ENCODE measurements at regions not wholly inside any gene's neighbourhood (a gene's known extent, or its start where the extent isn't known, plus 50 kb on each side); places are given as distances from the start of the nearest gene placed in this dataset.
"Not testable (repeated sequence)": the region's sequence is repeated elsewhere in the genome, so short reads cannot be mapped to it uniquely, and the experiment has no call there.

GRCh38 chr3:186451371-186451770 is 89.3 kb upstream of the DGKG start:
- ATAC-seq (ENCODE audit: insufficient read depth, low FRiP score) (no peak), DNase-seq (no peak)
- Histone ChIP-seq H3K4me1 (ENCODE audit: control insufficient read depth in 5 of 5, insufficient read depth in 5 of 5, low read length in 5 of 5) (no peaks in the 10 kb centered on the region), H3K9ac (ENCODE audit: insufficient read depth in 1 of 2, low read length in 2 of 2) (no peak overlapping the region), H3K4me3 (no peak overlapping the region), H3K36me3 (ENCODE audit: control insufficient read depth in 4 of 4, insufficient read depth in 4 of 4, low read length in 4 of 4) (no peaks in the 10 kb centered on the region), H3K27ac (ENCODE audit: low read depth in 1 of 2, low read length in 1 of 2) (no peak overlapping the region), H3K27me3 (ENCODE audit: control insufficient read depth in 3 of 3, insufficient read depth in 3 of 3, low read length in 2 of 3) (no peaks in the 10 kb centered on the region), H3K9me3 (ENCODE audit: control insufficient read depth in 4 of 4, insufficient read depth in 3 of 4, low read length in 3 of 4) (no peaks in the 10 kb centered on the region)
- WGBS, 2 donors = 88 to 95% methylated on average over 6 of the region's 6 CpGs
- TF ChIP-seq CTCF (IDR thresholded peaks at IDR 0.05; ENCODE audit: control extremely low read depth, extremely low read depth) = no peak

- H3K27me3 ChIP-seq (ENCODE audit: control insufficient read depth in 3 of 3, insufficient read depth in 3 of 3, low read length in 2 of 3) = no peaks in the 10 kb centered on the region
- ATAC-seq (ENCODE audit: insufficient read depth, low FRiP score) = no peak
- no peak overlapping the region for H3K9ac ChIP-seq (ENCODE audit: insufficient read depth in 1 of 2, low read length in 2 of 2)
- H3K36me3 ChIP-seq (ENCODE audit: control insufficient read depth in 4 of 4, insufficient read depth in 4 of 4, low read length in 4 of 4) = no peaks in the 10 kb centered on the region
- TF ChIP-seq CTCF (IDR thresholded peaks at IDR 0.05; ENCODE audit: control extremely low read depth, extremely low read depth) = no peak
- H3K4me3 ChIP-seq = no peak overlapping the region
- H3K9me3 ChIP-seq (ENCODE audit: control insufficient read depth in 4 of 4, insufficient read depth in 3 of 4, low read length in 3 of 4) = no peaks in the 10 kb centered on the region
- H3K4me1 ChIP-seq (ENCODE audit: control insufficient read depth in 5 of 5, insufficient read depth in 5 of 5, low read length in 5 of 5) = peaks cover 0 to 1% (median 0%) of the 10 kb centered on the region in 5 donors
- DNase-seq = no peak
- WGBS, 2 donors = 86 to 93% methylated on average over 7 of the region's 7 CpGs
- no peak overlapping the region for H3K27ac ChIP-seq (ENCODE audit: low read depth in 1 of 2, low read length in 1 of 2)
These were observed 82.9 kb upstream of the DGKG start for GRCh38 chr3:186444974-186445373.

GRCh38 chr3:186444288-186444687 is 82.3 kb upstream of the DGKG start:
- no peaks in the 10 kb centered on the region for H3K27me3 ChIP-seq (ENCODE audit: control insufficient read depth in 3 of 3, insufficient read depth in 3 of 3, low read length in 2 of 3)
- no peak overlapping the region for H3K4me3 ChIP-seq
- no peak overlapping the region for H3K27ac ChIP-seq (ENCODE audit: low read depth in 1 of 2, low read length in 1 of 2)
- no peak overlapping the region for H3K9ac ChIP-seq (ENCODE audit: insufficient read depth in 1 of 2, low read length in 2 of 2)
- ATAC-seq (ENCODE audit: insufficient read depth, low FRiP score) (no peak), DNase-seq (no peak)
- H3K36me3 ChIP-seq (ENCODE audit: control insufficient read depth in 4 of 4, insufficient read depth in 4 of 4, low read length in 4 of 4) = no peaks in the 10 kb centered on the region
- TF ChIP-seq CTCF (IDR thresholded peaks at IDR 0.05; ENCODE audit: control extremely low read depth, extremely low read depth) = no peak
- no peaks in the 10 kb centered on the region for H3K9me3 ChIP-seq (ENCODE audit: control insufficient read depth in 4 of 4, insufficient read depth in 3 of 4, low read length in 3 of 4)
- peaks cover 0 to 1% (median 0%) of the 10 kb centered on the region in 5 donors for H3K4me1 ChIP-seq (ENCODE audit: control insufficient read depth in 5 of 5, insufficient read depth in 5 of 5, low read length in 5 of 5)

GRCh38 chr3:186442979-186443378 is 80.9 kb upstream of the DGKG start:
- H3K9me3 ChIP-seq (ENCODE audit: control insufficient read depth in 4 of 4, insufficient read depth in 3 of 4, low read length in 3 of 4) = not testable (repeated sequence)
- WGBS, 2 donors = 84 to 87% methylated on average over 9 of the region's 9 CpGs

More at GRCh38 chr3:186442979-186443378, 80.9 kb upstream of the DGKG start:
- not testable (repeated sequence) for H3K4me3 ChIP-seq; H3K36me3 ChIP-seq (ENCODE audit: control insufficient read depth in 4 of 4, insufficient read depth in 4 of 4, low read length in 4 of 4); H3K4me1 ChIP-seq (ENCODE audit: control insufficient read depth in 5 of 5, insufficient read depth in 5 of 5, low read length in 5 of 5); H3K27ac ChIP-seq (ENCODE audit: low read depth in 1 of 2, low read length in 1 of 2); H3K27me3 ChIP-seq (ENCODE audit: control insufficient read depth in 3 of 3, insufficient read depth in 3 of 3, low read length in 2 of 3); H3K9ac ChIP-seq (ENCODE audit: insufficient read depth in 1 of 2, low read length in 2 of 2); DNase-seq; ATAC-seq (ENCODE audit: insufficient read depth, low FRiP score)
